ENCODE measurements at regions not wholly inside any gene's neighbourhood (a gene's known extent, or its start where the extent isn't known, plus 50 kb on each side); places are given as distances from the start of the nearest gene placed in this dataset.

GRCh38 chr5:51890435-51891116 lies 507.3 kb downstream of the ISL1 start:
- TF ChIP-seq, protein P1, sequence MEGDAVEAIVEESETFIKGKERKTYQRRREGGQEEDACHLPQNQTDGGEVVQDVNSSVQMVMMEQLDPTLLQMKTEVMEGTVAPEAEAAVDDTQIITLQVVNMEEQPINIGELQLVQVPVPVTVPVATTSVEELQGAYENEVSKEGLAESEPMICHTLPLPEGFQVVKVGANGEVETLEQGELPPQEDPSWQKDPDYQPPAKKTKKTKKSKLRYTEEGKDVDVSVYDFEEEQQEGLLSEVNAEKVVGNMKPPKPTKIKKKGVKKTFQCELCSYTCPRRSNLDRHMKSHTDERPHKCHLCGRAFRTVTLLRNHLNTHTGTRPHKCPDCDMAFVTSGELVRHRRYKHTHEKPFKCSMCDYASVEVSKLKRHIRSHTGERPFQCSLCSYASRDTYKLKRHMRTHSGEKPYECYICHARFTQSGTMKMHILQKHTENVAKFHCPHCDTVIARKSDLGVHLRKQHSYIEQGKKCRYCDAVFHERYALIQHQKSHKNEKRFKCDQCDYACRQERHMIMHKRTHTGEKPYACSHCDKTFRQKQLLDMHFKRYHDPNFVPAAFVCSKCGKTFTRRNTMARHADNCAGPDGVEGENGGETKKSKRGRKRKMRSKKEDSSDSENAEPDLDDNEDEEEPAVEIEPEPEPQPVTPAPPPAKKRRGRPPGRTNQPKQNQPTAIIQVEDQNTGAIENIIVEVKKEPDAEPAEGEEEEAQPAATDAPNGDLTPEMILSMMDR (IDR thresholded peaks at IDR 0.05; ENCODE audit: borderline replicate concordance, extremely low read depth, insufficient read depth): no peak
- DNase-seq (no peak), FAIRE-seq (no peak)

DNA sequence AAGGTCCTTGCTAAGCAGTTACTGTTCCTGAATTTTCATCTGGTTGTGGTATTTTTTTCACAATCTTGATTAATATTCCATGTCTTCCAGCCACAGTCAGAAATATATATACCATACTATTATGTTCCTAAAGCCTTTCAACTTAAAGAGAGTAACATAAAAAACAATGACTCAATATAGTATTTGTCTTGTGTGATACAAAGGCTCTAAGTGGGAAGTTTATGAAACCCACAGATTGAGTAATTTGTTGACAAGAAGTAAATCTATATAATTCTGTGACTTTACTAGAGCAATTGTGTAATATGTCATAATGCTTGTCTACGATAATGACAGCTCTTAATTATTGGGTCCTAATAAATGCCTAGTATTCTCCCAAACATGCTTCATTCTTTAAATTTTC lies 509.4 kb downstream of the ISL1 start:
- intact Hi-C loops (cut with DNase I): no loop called here
- no peaks in the 10 kb centered on the region for H3K4me1 ChIP-seq (ENCODE audit: control insufficient read depth in 2 of 3, insufficient read depth in 2 of 3, low read depth in 1 of 3, low read length in 3 of 3)
- no peak overlapping the region for H3K27ac ChIP-seq (ENCODE audit: low read depth in 2 of 2, low read length in 2 of 2)
- FAIRE-seq: no peak
- no peaks in the 10 kb centered on the region for H3K27me3 ChIP-seq (ENCODE audit: control insufficient read depth, insufficient read depth, low read length)
- no peak for DNase-seq
- no peaks in the 10 kb centered on the region for H3K36me3 ChIP-seq (ENCODE audit: control insufficient read depth in 2 of 3, insufficient read depth in 3 of 3, low read length in 3 of 3)
- H3K9ac ChIP-seq (ENCODE audit: low read length in 3 of 3): no peak overlapping the region
- no peaks in the 10 kb centered on the region for H3K9me3 ChIP-seq (ENCODE audit: control insufficient read depth in 2 of 3, insufficient read depth in 1 of 3, low read length in 3 of 3)
- no peak overlapping the region for H3K4me3 ChIP-seq (ENCODE audit: low read length in 3 of 3)
- TF ChIP-seq, protein P1 (IDR thresholded peaks at IDR 0.05; ENCODE audit: borderline replicate concordance, extremely low read depth, insufficient read depth): no peak

More at GRCh38 chr5:51890435-51891116, 507.3 kb downstream of the ISL1 start:
- H3K4me3 ChIP-seq (ENCODE audit: low read length in 3 of 3): no peak overlapping the region
- intact Hi-C loops (cut with DNase I): no loop called here
- no peak overlapping the region for H3K9ac ChIP-seq (ENCODE audit: low read length in 3 of 3)
- H3K27ac ChIP-seq (ENCODE audit: low read depth in 2 of 2, low read length in 2 of 2): no peak overlapping the region
- H3K9me3 ChIP-seq (ENCODE audit: control insufficient read depth in 2 of 3, insufficient read depth in 1 of 3, low read length in 3 of 3): no peaks in the 10 kb centered on the region
- H3K27me3 ChIP-seq (ENCODE audit: control insufficient read depth, insufficient read depth, low read length): no peaks in the 10 kb centered on the region
- H3K36me3 ChIP-seq (ENCODE audit: control insufficient read depth in 2 of 3, insufficient read depth in 3 of 3, low read length in 3 of 3): no peaks in the 10 kb centered on the region
- no peaks in the 10 kb centered on the region for H3K4me1 ChIP-seq (ENCODE audit: control insufficient read depth in 2 of 3, insufficient read depth in 2 of 3, low read depth in 1 of 3, low read length in 3 of 3)

- intact Hi-C loops (cut with DNase I): no loop called here
- no peak for DNase-seq
Observed at GRCh38 chr5:51895834-51896233, 512.6 kb downstream of the ISL1 start.

More at GRCh38 chr5:51895834-51896233, 512.6 kb downstream of the ISL1 start:
- no peak overlapping the region for H3K4me3 ChIP-seq (ENCODE audit: low read length in 3 of 3)
- no peaks in the 10 kb centered on the region for H3K36me3 ChIP-seq (ENCODE audit: control insufficient read depth in 2 of 3, insufficient read depth in 3 of 3, low read length in 3 of 3)
- FAIRE-seq: no peak
- no peaks in the 10 kb centered on the region for H3K4me1 ChIP-seq (ENCODE audit: control insufficient read depth in 2 of 3, insufficient read depth in 2 of 3, low read depth in 1 of 3, low read length in 3 of 3)
- no peaks in the 10 kb centered on the region for H3K27me3 ChIP-seq (ENCODE audit: control insufficient read depth, insufficient read depth, low read length)
- no peak overlapping the region for H3K9ac ChIP-seq (ENCODE audit: low read length in 3 of 3)
- no peak overlapping the region for H3K27ac ChIP-seq (ENCODE audit: low read depth in 2 of 2, low read length in 2 of 2)
- TF ChIP-seq, protein P1 (IDR thresholded peaks at IDR 0.05; ENCODE audit: borderline replicate concordance, extremely low read depth, insufficient read depth): no peak
- H3K9me3 ChIP-seq (ENCODE audit: control insufficient read depth in 2 of 3, insufficient read depth in 1 of 3, low read length in 3 of 3): no peaks in the 10 kb centered on the region
